Cardiac muscle cell (in vitro differentiated cells and primary cell): ENCODE measurements at regions not wholly inside any gene's neighbourhood (a gene's known extent, or its start where the extent isn't known, plus 50 kb on each side); places are given as distances from the start of the nearest gene placed in this dataset.

Experiments
- DNase-seq, 2 donors: peaks; one replicate each; pipeline versions ENCODE4 v3.0.0 to v3.0.0-alpha.2; 2010 to 2017; ENCODE audit warnings: low read depth in 1 of 2, low spot score in 1 of 2
- H3K27ac ChIP-seq: fragments of 200-600 bp; sonication (generic); 2 replicates; pipeline ENCODE4 v1.5.1; 2016
- H3K27me3 ChIP-seq: fragments of 200-600 bp; sonication (generic); 2 replicates; pipeline ENCODE4 v1.6.0; 2016; ENCODE audit warnings: control low read depth
- H3K36me3 ChIP-seq: fragments of 200-600 bp; sonication (generic); 2 replicates; pipeline ENCODE4 v1.5.1; 2016; ENCODE audit warnings: control low read depth
- H3K4me1 ChIP-seq: fragments of 200-600 bp; sonication (generic); 2 replicates; pipeline ENCODE4 v1.8.1; 2017; ENCODE audit warnings: low read depth, mild to moderate bottlenecking, mixed run types
- H3K4me3 ChIP-seq: fragments of 200-600 bp; sonication (generic); 2 replicates; pipeline ENCODE4 v1.5.1; 2016; ENCODE audit warnings: mild to moderate bottlenecking
- H3K9me3 ChIP-seq: fragments of 200-600 bp; sonication (generic); 2 replicates; pipeline ENCODE4 v1.5.1; 2017; ENCODE audit warnings: low read depth, mild to moderate bottlenecking, control low read depth
- CTCF ChIP-seq: IDR thresholded peaks from 2 replicates; pipeline ENCODE4 v1.5.1; 2012; ENCODE audit warnings: low read depth, mild to moderate bottlenecking, low read length

GRCh38 chr6:98324446-98324845 is 509.9 kb upstream of the POU3F2 start:
- no peak for DNase-seq
- Histone ChIP-seq H3K36me3 (no peaks in the 10 kb centered on the region), H3K9me3 (no peaks in the 10 kb centered on the region), H3K27ac (no peak overlapping the region), H3K27me3 (no peaks in the 10 kb centered on the region), H3K4me3 (no peak overlapping the region), H3K4me1 (no peaks in the 10 kb centered on the region)
- TF ChIP-seq CTCF = no peak

GRCh38 chr6:98325366-98325765 is 509.0 kb upstream of the POU3F2 start:
- H3K9me3 ChIP-seq = no peaks in the 10 kb centered on the region
- no peak overlapping the region for H3K4me3 ChIP-seq
- H3K36me3 ChIP-seq = no peaks in the 10 kb centered on the region
- TF ChIP-seq CTCF = no peak
- no peaks in the 10 kb centered on the region for H3K27me3 ChIP-seq
- no peak overlapping the region for H3K27ac ChIP-seq
- H3K4me1 ChIP-seq = no peaks in the 10 kb centered on the region
- no peak for DNase-seq

GRCh38 chr6:98333273-98333672 is 501.1 kb upstream of the POU3F2 start:
- Histone ChIP-seq H3K4me1 (no peaks in the 10 kb centered on the region), H3K27me3 (no peaks in the 10 kb centered on the region), H3K36me3 (no peaks in the 10 kb centered on the region), H3K27ac (no peak overlapping the region), H3K4me3 (no peak overlapping the region), H3K9me3 (no peaks in the 10 kb centered on the region)
- no peak for TF ChIP-seq CTCF
- no peak for DNase-seq

GRCh38 chr6:98335594-98335993 is 498.8 kb upstream of the POU3F2 start:
- no peak overlapping the region for H3K4me3 ChIP-seq
- H3K27ac ChIP-seq = no peak overlapping the region
- TF ChIP-seq CTCF = no peak
- H3K9me3 ChIP-seq = no peaks in the 10 kb centered on the region
- no peaks in the 10 kb centered on the region for H3K4me1 ChIP-seq
- no peaks in the 10 kb centered on the region for H3K27me3 ChIP-seq
- DNase-seq = no peak
- H3K36me3 ChIP-seq = no peaks in the 10 kb centered on the region

- TF ChIP-seq CTCF = no peak
- DNase-seq = peak in 1 of 2 donors; percentile 3
- H3K36me3 ChIP-seq = no peaks in the 10 kb centered on the region
- H3K27ac ChIP-seq = no peak overlapping the region
- no peaks in the 10 kb centered on the region for H3K27me3 ChIP-seq
- no peaks in the 10 kb centered on the region for H3K4me1 ChIP-seq
- H3K9me3 ChIP-seq = no peaks in the 10 kb centered on the region
- H3K4me3 ChIP-seq = no peak overlapping the region
These were observed 494.9 kb upstream of the POU3F2 start for GRCh38 chr6:98339506-98339905.

DNA sequence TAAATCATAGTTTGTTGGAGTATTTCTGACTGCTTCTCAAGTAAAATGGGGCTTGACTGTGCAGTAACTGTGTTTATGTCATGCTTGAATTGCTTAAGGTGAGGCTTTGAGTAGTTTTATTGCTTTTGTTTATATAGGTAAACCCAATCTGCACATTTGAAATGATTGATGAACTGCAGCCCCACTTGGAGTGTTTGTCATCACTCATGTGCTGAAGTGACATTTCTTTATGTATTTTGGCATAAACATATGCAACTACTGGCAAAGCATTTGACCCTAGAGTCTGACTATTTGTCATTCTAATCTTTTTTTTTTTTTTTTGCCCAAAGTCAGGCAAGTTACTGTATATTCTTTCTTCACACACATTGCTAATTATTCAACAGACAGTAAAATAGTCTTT is 491.4 kb upstream of the POU3F2 start:
- Histone ChIP-seq H3K4me1 (no peaks in the 10 kb centered on the region), H3K4me3 (no peak overlapping the region), H3K27ac (no peak overlapping the region), H3K36me3 (no peaks in the 10 kb centered on the region), H3K9me3 (no peaks in the 10 kb centered on the region), H3K27me3 (no peaks in the 10 kb centered on the region)
- no peak for DNase-seq
- TF ChIP-seq CTCF = no peak
